Nephron (organoid): ENCODE measurements at regions not wholly inside any gene's neighbourhood (a gene's known extent, or its start where the extent isn't known, plus 50 kb on each side); places are given as distances from the start of the nearest gene placed in this dataset.

ENCODE experiments used
- H3K27ac Mint-ChIP-seq, 3 experiments: 2 replicates each; pipeline ENCODE4 v1.8.0; 2020; ENCODE audit warnings: mixed read lengths in 3 of 3, mild to moderate bottlenecking in 2 of 3, moderate library complexity in 1 of 3
- H3K27me3 Mint-ChIP-seq: 2 replicates; pipeline ENCODE4 v1.8.0; 2021; ENCODE audit warnings: low read depth, mild to moderate bottlenecking, moderate library complexity, mixed read lengths
- H3K36me3 Mint-ChIP-seq: 2 replicates; pipeline ENCODE4 v1.8.0; 2020; ENCODE audit warnings: low read depth, mixed read lengths
- H3K4me1 Mint-ChIP-seq: 2 replicates; pipeline ENCODE4 v1.8.0; 2020; ENCODE audit warnings: mixed read lengths
- H3K4me3 Mint-ChIP-seq, 3 experiments: 2 replicates each; pipeline ENCODE4 v1.8.0; 2020; ENCODE audit warnings: mild to moderate bottlenecking in 3 of 3, mixed read lengths in 3 of 3, moderate library complexity in 2 of 3
- H3K9me3 Mint-ChIP-seq: 2 replicates; pipeline ENCODE4 v1.8.0; 2020; ENCODE audit warnings: mixed read lengths
- CTCF ChIP-seq, 3 experiments: fragments of 200-600 bp; sonication (generic); IDR thresholded peaks; one replicate each; pipeline ENCODE4 v1.5.0; 2021; ENCODE audit warnings: antibody characterized with exemption in 3 of 3; ENCODE audit not compliant: unreplicated experiment in 3 of 3

- Mint-ChIP-seq H3K27me3 (peaks cover 4% of the 10 kb centered on the region), H3K27ac (no peak overlapping the region), H3K4me1 (no peaks in the 10 kb centered on the region), H3K9me3 (peaks cover 3% of the 10 kb centered on the region), H3K36me3 (no peaks in the 10 kb centered on the region), H3K4me3 (no peak overlapping the region)
- no peak for TF ChIP-seq CTCF (IDR thresholded peaks at IDR 0.05; ENCODE audit: unreplicated experiment in 3 of 3)
Measured at GRCh38 chr15:93954985-93955571, 276.3 kb upstream of the MCTP2 start.

- no peaks in the 10 kb centered on the region for H3K9me3 Mint-ChIP-seq
- H3K27ac Mint-ChIP-seq: peak overlapping the region in 2 of 3 experiments; percentile 0 to 10
- peak overlapping the region in 1 of 3 experiments; percentile 1 for H3K4me3 Mint-ChIP-seq
- peaks cover 8% of the 10 kb centered on the region for H3K4me1 Mint-ChIP-seq
- no peaks in the 10 kb centered on the region for H3K27me3 Mint-ChIP-seq
- H3K36me3 Mint-ChIP-seq: no peaks in the 10 kb centered on the region
- TF ChIP-seq CTCF (IDR thresholded peaks at IDR 0.05; ENCODE audit: unreplicated experiment in 3 of 3): no peak
Measured at GRCh38 chr15:93948726-93949125, 282.6 kb upstream of the MCTP2 start.

GRCh38 chr15:93943586-93943985 is 287.8 kb upstream of the MCTP2 start:
- Mint-ChIP-seq H3K4me1 (peaks cover 14% of the 10 kb centered on the region), H3K9me3 (no peaks in the 10 kb centered on the region), H3K36me3 (no peaks in the 10 kb centered on the region), H3K27ac (peak overlapping the region in 1 of 3 experiments; percentile 24), H3K27me3 (peaks cover 3% of the 10 kb centered on the region), H3K4me3 (no peak overlapping the region)
- no peak for TF ChIP-seq CTCF (IDR thresholded peaks at IDR 0.05; ENCODE audit: unreplicated experiment in 3 of 3)

- Mint-ChIP-seq H3K36me3 (no peaks in the 10 kb centered on the region), H3K9me3 (no peaks in the 10 kb centered on the region), H3K4me3 (no peak overlapping the region), H3K4me1 (peaks cover 11% of the 10 kb centered on the region), H3K27ac (no peak overlapping the region), H3K27me3 (peaks cover 3% of the 10 kb centered on the region)
- no peak for TF ChIP-seq CTCF (IDR thresholded peaks at IDR 0.05; ENCODE audit: unreplicated experiment in 3 of 3)
Measured at GRCh38 chr15:93942269-93942694, 289.1 kb upstream of the MCTP2 start.

GRCh38 chr15:93941697-93942096 is 289.7 kb upstream of the MCTP2 start:
- Mint-ChIP-seq H3K27me3 (peaks cover 3% of the 10 kb centered on the region), H3K27ac (no peak overlapping the region), H3K4me3 (no peak overlapping the region), H3K4me1 (peaks cover 11% of the 10 kb centered on the region), H3K9me3 (no peaks in the 10 kb centered on the region), H3K36me3 (no peaks in the 10 kb centered on the region)
- no peak for TF ChIP-seq CTCF (IDR thresholded peaks at IDR 0.05; ENCODE audit: unreplicated experiment in 3 of 3)

GRCh38 chr15:93940226-93940625 is 291.1 kb upstream of the MCTP2 start:
- peaks cover 3% of the 10 kb centered on the region for H3K27me3 Mint-ChIP-seq
- H3K4me1 Mint-ChIP-seq: peaks cover 11% of the 10 kb centered on the region
- no peaks in the 10 kb centered on the region for H3K36me3 Mint-ChIP-seq
- no peak for TF ChIP-seq CTCF (IDR thresholded peaks at IDR 0.05; ENCODE audit: unreplicated experiment in 3 of 3)
- H3K4me3 Mint-ChIP-seq: no peak overlapping the region
- no peak overlapping the region for H3K27ac Mint-ChIP-seq
- H3K9me3 Mint-ChIP-seq: no peaks in the 10 kb centered on the region
